ENCODE measurements at regions not wholly inside any gene's neighbourhood (a gene's known extent, or its start where the extent isn't known, plus 50 kb on each side); places are given as distances from the start of the nearest gene placed in this dataset.

DNA sequence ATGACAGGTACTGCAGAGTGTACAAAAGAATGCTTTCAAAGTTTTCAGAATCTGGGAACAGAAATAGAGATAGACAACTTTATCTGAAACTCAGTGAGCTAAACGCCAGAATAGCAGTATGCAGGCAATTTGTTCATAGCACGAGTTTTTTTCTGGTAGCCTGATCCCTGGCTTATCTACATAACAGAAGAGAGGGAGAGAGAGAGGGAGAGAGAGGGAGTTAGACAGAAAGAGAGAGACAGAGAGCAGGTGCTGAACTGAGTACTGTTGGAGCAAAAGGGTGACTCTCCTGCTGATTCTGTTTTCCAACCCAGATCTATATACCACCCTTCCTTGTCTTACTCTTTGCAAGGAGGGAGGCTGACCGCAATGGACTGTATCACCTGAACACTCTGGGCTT lies 388.0 kb upstream of the CA10 start:
- TF ChIP-seq CTCF (IDR thresholded peaks at IDR 0.05), result no peak
- TF ChIP-seq POLR2A (IDR thresholded peaks at IDR 0.05), result no peak

Data from esophagus squamous epithelium (tissue), 4 donors.